ENCODE measurements at regions not wholly inside any gene's neighbourhood (a gene's known extent, or its start where the extent isn't known, plus 50 kb on each side); places are given as distances from the start of the nearest gene placed in this dataset.
"Not testable (repeated sequence)": the region's sequence is repeated elsewhere in the genome, so short reads cannot be mapped to it uniquely, and the experiment has no call there.

- no peaks in the 10 kb centered on the region for H3K27me3 ChIP-seq (ENCODE audit: insufficient read depth, poor library complexity, severe bottlenecking)
- no peak for ATAC-seq (ENCODE audit: low read depth)
- DNase-seq (ENCODE audit: low spot score): no peak
- H3K36me3 ChIP-seq (ENCODE audit: low read depth): no peaks in the 10 kb centered on the region
- H3K9me3 ChIP-seq (ENCODE audit: severe bottlenecking): no peaks in the 10 kb centered on the region
- no peak overlapping the region for H3K4me3 ChIP-seq (ENCODE audit: severe bottlenecking)
- H3K4me1 ChIP-seq (ENCODE audit: insufficient read depth, poor library complexity, severe bottlenecking): peaks cover 13% of the 10 kb centered on the region
- no peak overlapping the region for H3K27ac ChIP-seq (ENCODE audit: poor library complexity, severe bottlenecking)
- TF ChIP-seq CTCF (IDR thresholded peaks at IDR 0.05; ENCODE audit: poor library complexity, severe bottlenecking): no peak
Measured at GRCh38 chr7:115332691-115333090, 410.8 kb downstream of the MDFIC start.

GRCh38 chr7:115329006-115329405, 407.1 kb downstream of the MDFIC start:
- Histone ChIP-seq H3K4me3 (ENCODE audit: severe bottlenecking) (no peak overlapping the region), H3K9me3 (ENCODE audit: severe bottlenecking) (no peaks in the 10 kb centered on the region), H3K27me3 (ENCODE audit: insufficient read depth, poor library complexity, severe bottlenecking) (no peaks in the 10 kb centered on the region), H3K4me1 (ENCODE audit: insufficient read depth, poor library complexity, severe bottlenecking) (peaks cover 13% of the 10 kb centered on the region), H3K27ac (ENCODE audit: poor library complexity, severe bottlenecking) (peak overlapping the region; percentile 23), H3K36me3 (ENCODE audit: low read depth) (no peaks in the 10 kb centered on the region)
- ATAC-seq (ENCODE audit: low read depth) (no peak), DNase-seq (ENCODE audit: low spot score) (no peak)
- no peak for TF ChIP-seq CTCF (IDR thresholded peaks at IDR 0.05; ENCODE audit: poor library complexity, severe bottlenecking)

DNA sequence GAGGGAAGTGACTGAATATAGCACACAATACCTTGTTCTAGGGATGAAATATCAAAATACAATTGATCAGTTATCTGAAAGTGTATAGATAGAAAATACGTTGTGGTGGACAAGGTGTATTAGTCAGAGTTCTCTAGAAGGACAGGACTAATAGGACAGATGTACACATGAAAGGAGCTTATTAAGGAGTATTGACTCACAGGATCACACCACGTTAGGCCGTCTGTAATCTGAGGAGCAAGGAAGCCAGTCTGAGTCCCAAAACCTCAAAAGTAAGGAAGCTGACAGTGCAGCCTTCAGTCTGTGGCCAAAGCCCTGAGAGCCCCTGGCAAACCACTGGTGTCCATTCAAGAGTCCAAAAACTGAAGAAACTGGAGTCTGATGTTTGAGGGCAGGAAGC, 406.1 kb downstream of the MDFIC start:
- Histone ChIP-seq H3K27me3 (ENCODE audit: insufficient read depth, poor library complexity, severe bottlenecking) (no peaks in the 10 kb centered on the region), H3K9me3 (ENCODE audit: severe bottlenecking) (no peaks in the 10 kb centered on the region), H3K27ac (ENCODE audit: poor library complexity, severe bottlenecking) (peak overlapping the region; percentile 23), H3K36me3 (ENCODE audit: low read depth) (no peaks in the 10 kb centered on the region), H3K4me1 (ENCODE audit: insufficient read depth, poor library complexity, severe bottlenecking) (peaks cover 13% of the 10 kb centered on the region), H3K4me3 (ENCODE audit: severe bottlenecking) (no peak overlapping the region)
- TF ChIP-seq CTCF (IDR thresholded peaks at IDR 0.05; ENCODE audit: poor library complexity, severe bottlenecking): no peak
- DNase-seq (ENCODE audit: low spot score) (no peak), ATAC-seq (ENCODE audit: low read depth) (0 out of 3 replicates have a peak, but pooled peaks have one; percentile 44)

DNA sequence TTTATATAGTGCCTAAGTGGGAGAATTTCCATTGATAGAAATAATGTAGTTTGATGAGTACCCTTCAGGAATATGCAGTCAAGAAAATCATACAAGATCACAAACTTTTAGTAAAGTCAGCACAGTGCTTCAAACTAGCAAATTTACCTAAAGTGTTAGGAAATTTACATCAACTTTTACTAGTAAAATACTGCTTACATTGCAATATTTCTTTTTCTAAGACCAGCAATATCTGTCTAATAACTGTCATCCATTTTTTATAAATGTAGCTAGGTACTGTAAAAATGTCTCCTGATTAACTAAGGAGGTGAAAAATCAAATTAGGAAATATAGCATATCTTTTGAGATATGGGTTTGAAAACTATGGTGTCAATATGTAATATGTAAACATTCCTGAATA, 405.4 kb downstream of the MDFIC start:
- TF ChIP-seq CTCF (IDR thresholded peaks at IDR 0.05; ENCODE audit: poor library complexity, severe bottlenecking): no peak
- no peaks in the 10 kb centered on the region for H3K9me3 ChIP-seq (ENCODE audit: severe bottlenecking)
- peaks cover 13% of the 10 kb centered on the region for H3K4me1 ChIP-seq (ENCODE audit: insufficient read depth, poor library complexity, severe bottlenecking)
- no peak for ATAC-seq (ENCODE audit: low read depth)
- no peaks in the 10 kb centered on the region for H3K36me3 ChIP-seq (ENCODE audit: low read depth)
- no peak for DNase-seq (ENCODE audit: low spot score)
- H3K27me3 ChIP-seq (ENCODE audit: insufficient read depth, poor library complexity, severe bottlenecking): no peaks in the 10 kb centered on the region
- no peak overlapping the region for H3K27ac ChIP-seq (ENCODE audit: poor library complexity, severe bottlenecking)
- H3K4me3 ChIP-seq (ENCODE audit: severe bottlenecking): no peak overlapping the region

GRCh38 chr7:115319541-115319940, 397.6 kb downstream of the MDFIC start:
- ATAC-seq (ENCODE audit: low read depth) (no peak), DNase-seq (ENCODE audit: low spot score) (no peak)
- Histone ChIP-seq H3K9me3 (ENCODE audit: severe bottlenecking) (no peaks in the 10 kb centered on the region), H3K27me3 (ENCODE audit: insufficient read depth, poor library complexity, severe bottlenecking) (no peaks in the 10 kb centered on the region), H3K4me1 (ENCODE audit: insufficient read depth, poor library complexity, severe bottlenecking) (no peaks in the 10 kb centered on the region), H3K36me3 (ENCODE audit: low read depth) (no peaks in the 10 kb centered on the region), H3K4me3 (ENCODE audit: severe bottlenecking) (no peak overlapping the region), H3K27ac (ENCODE audit: poor library complexity, severe bottlenecking) (no peak overlapping the region)
- TF ChIP-seq CTCF (IDR thresholded peaks at IDR 0.05; ENCODE audit: poor library complexity, severe bottlenecking): no peak

DNA sequence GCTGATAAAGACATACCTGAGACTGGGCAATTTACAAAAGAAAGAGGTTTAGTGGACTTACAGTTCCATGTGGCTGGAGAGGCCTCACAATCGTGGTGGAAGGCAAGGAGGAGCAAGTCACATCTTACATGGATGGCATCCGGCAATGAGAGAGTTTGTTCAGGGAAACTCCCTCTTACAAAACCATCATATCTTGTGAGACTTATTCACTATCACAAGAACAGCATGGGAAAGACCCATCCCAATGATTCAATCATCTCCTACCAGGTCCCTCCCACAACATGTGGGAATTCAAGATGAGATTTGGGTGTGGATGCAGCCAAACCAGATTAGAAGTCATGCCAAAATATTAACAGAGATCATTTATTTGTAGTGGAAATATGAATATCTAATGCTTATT, 388.4 kb downstream of the MDFIC start:
- not testable (repeated sequence) for DNase-seq (ENCODE audit: low spot score); H3K27ac ChIP-seq (ENCODE audit: poor library complexity, severe bottlenecking); H3K36me3 ChIP-seq (ENCODE audit: low read depth); H3K27me3 ChIP-seq (ENCODE audit: insufficient read depth, poor library complexity, severe bottlenecking); H3K9me3 ChIP-seq (ENCODE audit: severe bottlenecking); H3K4me1 ChIP-seq (ENCODE audit: insufficient read depth, poor library complexity, severe bottlenecking); H3K4me3 ChIP-seq (ENCODE audit: severe bottlenecking); ATAC-seq (ENCODE audit: low read depth)

Data from RWPE2 (cell line).